Adrenal gland (tissue), 5 donors: ENCODE measurements at regions not wholly inside any gene's neighbourhood (a gene's known extent, or its start where the extent isn't known, plus 50 kb on each side); places are given as distances from the start of the nearest gene placed in this dataset.

ENCODE experiments used
- POLR2A ChIP-seq, 2 donors: fragments of 450-650 bp; IDR thresholded peaks; one replicate each; pipeline ENCODE4 v1.6.1; 2017; ENCODE audit warnings: antibody characterized with exemption in 2 of 2, mild to moderate bottlenecking in 2 of 2, moderate library complexity in 1 of 2
- TF ChIP-seq, protein P1 (sequence below), 6 experiments: fragments of 450-650 bp in 4 of 6; fragments of 200-600 bp in 2 of 6; sonication (generic) in 1 of 6; IDR thresholded peaks; 1 replicate in 5 of 6; 2 replicates in 1 of 6; pipeline versions ENCODE4 v1.5.1 to v1.8.0; 2016 to 2021; ENCODE audit warnings: antibody characterized with exemption in 6 of 6, mild to moderate bottlenecking in 2 of 6, moderate library complexity in 1 of 6
- donor health status: DM: no; HTN: no; CAD: no.

DNA sequence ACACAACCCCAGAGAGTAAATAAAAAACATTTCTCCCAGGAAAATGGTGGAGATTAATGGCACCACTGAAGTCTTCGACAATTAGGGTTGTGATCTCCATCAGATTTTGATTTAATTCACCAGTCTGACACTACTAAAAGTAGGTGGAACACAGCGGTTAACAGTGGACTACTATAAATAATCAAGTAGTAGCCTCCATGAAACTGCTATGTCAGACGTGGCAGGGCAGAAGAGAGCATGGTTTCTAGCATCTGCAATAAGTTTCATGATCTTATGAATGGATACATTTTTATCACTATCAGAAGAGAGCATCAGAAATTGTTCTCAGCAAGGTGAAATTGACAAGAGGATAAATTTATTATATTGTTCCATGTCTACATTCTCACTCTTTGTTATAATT is 1706.6 kb downstream of the MRPL39 start:
- TF ChIP-seq, protein P1, sequence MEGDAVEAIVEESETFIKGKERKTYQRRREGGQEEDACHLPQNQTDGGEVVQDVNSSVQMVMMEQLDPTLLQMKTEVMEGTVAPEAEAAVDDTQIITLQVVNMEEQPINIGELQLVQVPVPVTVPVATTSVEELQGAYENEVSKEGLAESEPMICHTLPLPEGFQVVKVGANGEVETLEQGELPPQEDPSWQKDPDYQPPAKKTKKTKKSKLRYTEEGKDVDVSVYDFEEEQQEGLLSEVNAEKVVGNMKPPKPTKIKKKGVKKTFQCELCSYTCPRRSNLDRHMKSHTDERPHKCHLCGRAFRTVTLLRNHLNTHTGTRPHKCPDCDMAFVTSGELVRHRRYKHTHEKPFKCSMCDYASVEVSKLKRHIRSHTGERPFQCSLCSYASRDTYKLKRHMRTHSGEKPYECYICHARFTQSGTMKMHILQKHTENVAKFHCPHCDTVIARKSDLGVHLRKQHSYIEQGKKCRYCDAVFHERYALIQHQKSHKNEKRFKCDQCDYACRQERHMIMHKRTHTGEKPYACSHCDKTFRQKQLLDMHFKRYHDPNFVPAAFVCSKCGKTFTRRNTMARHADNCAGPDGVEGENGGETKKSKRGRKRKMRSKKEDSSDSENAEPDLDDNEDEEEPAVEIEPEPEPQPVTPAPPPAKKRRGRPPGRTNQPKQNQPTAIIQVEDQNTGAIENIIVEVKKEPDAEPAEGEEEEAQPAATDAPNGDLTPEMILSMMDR (IDR thresholded peaks at IDR 0.05) = no peak
- TF ChIP-seq POLR2A (IDR thresholded peaks at IDR 0.05) = no peak
